ENCODE measurements at regions not wholly inside any gene's neighbourhood (a gene's known extent, or its start where the extent isn't known, plus 50 kb on each side); places are given as distances from the start of the nearest gene placed in this dataset.

DNA sequence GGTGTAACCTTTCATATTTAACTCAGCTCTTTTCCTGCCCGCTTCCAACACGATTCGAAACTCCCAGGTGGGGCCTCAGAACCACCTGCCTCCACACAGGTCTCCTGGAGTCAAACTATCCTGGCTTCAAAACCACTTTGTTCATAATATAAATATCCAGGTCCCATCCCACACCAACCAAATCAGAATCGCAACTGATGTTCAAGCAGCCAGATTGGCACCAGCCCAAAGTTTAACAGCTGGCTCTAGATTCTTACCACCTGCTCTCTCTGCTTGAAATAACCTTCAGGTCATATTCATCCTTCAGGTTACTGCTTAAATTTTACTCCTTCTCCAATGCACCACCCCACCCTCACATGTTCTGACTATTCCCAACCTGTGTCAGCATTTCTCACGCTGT is 231.4 kb upstream of the TRPM3 start:
- Histone ChIP-seq H3K27ac (no peak overlapping the region), H3K4me3 (ENCODE audit: low read depth, low read length) (no peak overlapping the region), H3K36me3 (replicated peaks) (no peaks in the 10 kb centered on the region), H3K27me3 (replicated peaks) (no peaks in the 10 kb centered on the region)
- in situ Hi-C loops (cut with HindIII; ENCODE audit: low pct_ligation_motif_present, low sequenced_read_pairs): no loop called here
- no peak for DNase-seq
- TF ChIP-seq, protein P1, sequence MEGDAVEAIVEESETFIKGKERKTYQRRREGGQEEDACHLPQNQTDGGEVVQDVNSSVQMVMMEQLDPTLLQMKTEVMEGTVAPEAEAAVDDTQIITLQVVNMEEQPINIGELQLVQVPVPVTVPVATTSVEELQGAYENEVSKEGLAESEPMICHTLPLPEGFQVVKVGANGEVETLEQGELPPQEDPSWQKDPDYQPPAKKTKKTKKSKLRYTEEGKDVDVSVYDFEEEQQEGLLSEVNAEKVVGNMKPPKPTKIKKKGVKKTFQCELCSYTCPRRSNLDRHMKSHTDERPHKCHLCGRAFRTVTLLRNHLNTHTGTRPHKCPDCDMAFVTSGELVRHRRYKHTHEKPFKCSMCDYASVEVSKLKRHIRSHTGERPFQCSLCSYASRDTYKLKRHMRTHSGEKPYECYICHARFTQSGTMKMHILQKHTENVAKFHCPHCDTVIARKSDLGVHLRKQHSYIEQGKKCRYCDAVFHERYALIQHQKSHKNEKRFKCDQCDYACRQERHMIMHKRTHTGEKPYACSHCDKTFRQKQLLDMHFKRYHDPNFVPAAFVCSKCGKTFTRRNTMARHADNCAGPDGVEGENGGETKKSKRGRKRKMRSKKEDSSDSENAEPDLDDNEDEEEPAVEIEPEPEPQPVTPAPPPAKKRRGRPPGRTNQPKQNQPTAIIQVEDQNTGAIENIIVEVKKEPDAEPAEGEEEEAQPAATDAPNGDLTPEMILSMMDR (IDR thresholded peaks at IDR 0.05; ENCODE audit: low read depth, low read length, missing control alignments): no peak

DNA sequence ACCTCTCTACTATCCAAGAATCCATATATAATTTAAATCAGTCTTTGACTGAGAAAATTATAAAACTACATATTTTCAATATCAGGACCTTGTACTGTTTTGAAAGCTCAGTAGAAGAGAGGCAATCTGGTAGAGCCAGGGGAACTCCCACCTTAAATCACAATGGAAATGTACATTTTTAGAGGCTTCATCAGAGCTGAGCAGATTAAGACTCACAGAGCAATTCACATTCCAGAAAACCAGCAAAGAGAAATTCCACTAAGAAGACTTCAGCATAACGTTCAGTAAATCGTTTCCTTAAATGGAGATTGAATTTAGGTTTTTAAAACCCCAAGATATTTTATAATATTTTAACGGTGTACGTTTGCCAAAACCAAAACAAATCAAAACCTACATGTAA is 227.8 kb upstream of the TRPM3 start:
- no peak overlapping the region for H3K4me3 ChIP-seq (ENCODE audit: low read depth, low read length)
- TF ChIP-seq, protein P1 (IDR thresholded peaks at IDR 0.05; ENCODE audit: low read depth, low read length, missing control alignments): no peak
- no peaks in the 10 kb centered on the region for H3K27me3 ChIP-seq (replicated peaks)
- DNase-seq: no peak
- no peak overlapping the region for H3K27ac ChIP-seq
- in situ Hi-C loops (cut with HindIII; ENCODE audit: low pct_ligation_motif_present, low sequenced_read_pairs): no loop called here
- no peaks in the 10 kb centered on the region for H3K36me3 ChIP-seq (replicated peaks)

DNA sequence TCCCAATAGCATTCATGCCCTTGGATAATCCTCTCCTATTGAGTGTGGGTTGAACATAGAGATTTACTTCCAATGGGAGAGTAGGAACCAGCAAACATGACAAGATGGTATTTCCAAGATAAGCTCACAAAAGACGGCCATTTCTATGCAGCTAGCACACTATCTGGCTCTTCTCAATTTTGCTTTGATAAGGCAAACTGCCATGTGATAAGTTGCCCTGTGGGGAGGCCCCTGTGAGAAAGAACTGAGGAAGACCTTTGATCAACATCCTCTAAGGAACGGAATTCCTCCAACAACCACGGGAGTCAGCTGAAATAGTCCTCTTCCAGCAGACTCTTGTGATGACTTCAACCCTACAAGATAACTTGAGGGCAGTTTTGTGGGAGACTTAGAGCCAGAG is 211.9 kb upstream of the TRPM3 start:
- H3K4me3 ChIP-seq (ENCODE audit: low read depth, low read length): no peak overlapping the region
- no peaks in the 10 kb centered on the region for H3K27me3 ChIP-seq (replicated peaks)
- H3K36me3 ChIP-seq (replicated peaks): no peaks in the 10 kb centered on the region
- no peak for DNase-seq
- in situ Hi-C loops (cut with HindIII; ENCODE audit: low pct_ligation_motif_present, low sequenced_read_pairs): no loop called here
- TF ChIP-seq, protein P1 (IDR thresholded peaks at IDR 0.05; ENCODE audit: low read depth, low read length, missing control alignments): no peak
- no peak overlapping the region for H3K27ac ChIP-seq

DNA sequence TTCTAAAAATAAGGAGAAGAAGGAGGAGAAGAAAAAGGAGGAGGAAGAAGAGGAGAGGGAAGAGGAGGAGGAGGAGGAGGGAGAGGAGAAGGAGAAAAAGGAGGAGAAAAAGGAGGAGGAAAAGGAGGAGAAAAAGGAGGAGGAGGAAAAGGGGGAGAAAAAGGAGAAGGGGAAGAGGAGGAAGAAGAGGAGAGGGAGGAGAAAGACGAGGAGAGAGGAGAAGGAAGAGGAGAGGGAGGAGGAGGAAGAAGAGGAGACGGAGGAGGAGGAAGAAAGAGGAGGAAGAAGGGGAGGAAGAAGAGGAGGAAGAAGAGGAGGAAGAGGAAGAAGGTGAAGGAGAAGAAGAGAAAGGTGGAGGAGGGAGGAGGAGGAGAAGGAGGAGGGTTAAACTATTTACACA is 210.2 kb upstream of the TRPM3 start:
- Histone ChIP-seq H3K36me3 (replicated peaks) (no peaks in the 10 kb centered on the region), H3K4me3 (ENCODE audit: low read depth, low read length) (no peak overlapping the region), H3K27me3 (replicated peaks) (no peaks in the 10 kb centered on the region), H3K27ac (no peak overlapping the region)
- in situ Hi-C loops (cut with HindIII; ENCODE audit: low pct_ligation_motif_present, low sequenced_read_pairs): no loop called here
- TF ChIP-seq, protein P1 (IDR thresholded peaks at IDR 0.05; ENCODE audit: low read depth, low read length, missing control alignments): no peak
- DNase-seq: no peak

DNA sequence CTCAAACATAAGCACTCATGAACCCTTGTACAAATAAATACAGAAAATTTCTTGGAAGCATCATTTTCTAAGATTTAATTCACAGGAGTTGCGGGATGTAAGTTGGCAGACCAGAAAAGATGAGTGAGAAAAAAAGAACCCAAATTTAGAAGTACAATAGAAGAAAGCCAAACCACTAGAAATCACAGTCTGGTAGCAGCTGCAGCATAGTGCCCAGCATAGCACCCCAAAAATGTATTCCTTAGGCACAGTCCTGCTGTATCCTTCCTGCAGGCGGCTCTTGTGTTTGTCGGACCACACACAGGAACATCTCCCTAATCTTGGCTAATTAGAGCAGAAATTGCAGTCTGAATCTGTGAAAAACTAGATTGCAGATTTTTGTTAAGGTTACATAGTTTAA is 208.5 kb upstream of the TRPM3 start:
- TF ChIP-seq, protein P1 (IDR thresholded peaks at IDR 0.05; ENCODE audit: low read depth, low read length, missing control alignments): no peak
- in situ Hi-C loops (cut with HindIII; ENCODE audit: low pct_ligation_motif_present, low sequenced_read_pairs): no loop called here
- no peaks in the 10 kb centered on the region for H3K27me3 ChIP-seq (replicated peaks)

DNA sequence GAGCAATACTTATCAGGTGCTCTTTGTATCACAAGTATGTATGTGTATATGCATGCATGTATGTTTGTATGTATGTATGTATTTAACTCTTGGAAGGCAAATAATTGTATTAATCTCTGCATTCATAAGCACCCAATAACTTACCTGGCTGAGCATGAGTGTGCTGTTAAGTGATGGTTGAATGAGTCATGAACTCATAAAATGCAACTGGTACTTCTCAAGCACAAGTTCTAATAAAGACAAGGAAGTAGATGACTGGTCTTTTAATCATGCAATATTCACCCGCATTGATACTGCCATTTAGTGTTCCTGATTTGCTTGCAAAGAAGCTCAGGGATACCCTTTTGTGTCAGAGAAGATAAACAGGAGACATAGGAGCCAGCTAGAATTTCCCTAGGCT is 204.9 kb upstream of the TRPM3 start:
- TF ChIP-seq, protein P1 (IDR thresholded peaks at IDR 0.05; ENCODE audit: low read depth, low read length, missing control alignments): no peak
- DNase-seq: no peak
- Histone ChIP-seq H3K27ac (no peak overlapping the region), H3K36me3 (replicated peaks) (no peaks in the 10 kb centered on the region), H3K27me3 (replicated peaks) (no peaks in the 10 kb centered on the region), H3K4me3 (ENCODE audit: low read depth, low read length) (no peak overlapping the region)
- in situ Hi-C loops (cut with HindIII; ENCODE audit: low pct_ligation_motif_present, low sequenced_read_pairs): no loop called here

More for the DNA sequence above, 208.5 kb upstream of the TRPM3 start:
- no peak for DNase-seq
- H3K36me3 ChIP-seq (replicated peaks): no peaks in the 10 kb centered on the region
- no peak overlapping the region for H3K27ac ChIP-seq
- H3K4me3 ChIP-seq (ENCODE audit: low read depth, low read length): no peak overlapping the region
